IgD-negative memory B cell (primary cell): ENCODE measurements at regions not wholly inside any gene's neighbourhood (a gene's known extent, or its start where the extent isn't known, plus 50 kb on each side); places are given as distances from the start of the nearest gene placed in this dataset.

ENCODE experiments used
- H3K27ac Mint-ChIP-seq, 3 donors: one replicate each; pipeline ENCODE4 v1.8.0; 2020 to 2022; ENCODE audit warnings: mild to moderate bottlenecking in 3 of 3, mixed read lengths in 3 of 3, moderate library complexity in 1 of 3
- H3K27me3 Mint-ChIP-seq: one replicate; pipeline ENCODE4 v1.8.0; 2021; ENCODE audit warnings: mixed read lengths
- H3K36me3 Mint-ChIP-seq: one replicate; pipeline ENCODE4 v1.8.0; 2020; ENCODE audit warnings: mild to moderate bottlenecking, mixed read lengths
- H3K4me1 Mint-ChIP-seq, 3 donors: one replicate each; pipeline ENCODE4 v1.8.0; 2020 to 2022; ENCODE audit warnings: mixed read lengths in 3 of 3, mild to moderate bottlenecking in 1 of 3
- H3K4me3 Mint-ChIP-seq, 4 donors: one replicate each; pipeline ENCODE4 v1.8.0; 2020 to 2022; ENCODE audit warnings: mild to moderate bottlenecking in 4 of 4, mixed read lengths in 4 of 4, moderate library complexity in 3 of 4
- H3K9me3 Mint-ChIP-seq, 3 donors: one replicate each; pipeline ENCODE4 v1.8.0; 2020 to 2021; ENCODE audit warnings: mixed read lengths in 3 of 3, mild to moderate bottlenecking in 1 of 3

- peaks cover 0 to 6% (median 2%) of the 10 kb centered on the region in 3 donors for H3K9me3 Mint-ChIP-seq
- H3K27me3 Mint-ChIP-seq, result peaks cover 3% of the 10 kb centered on the region
Measured at GRCh38 chr11:87398931-87399330, 361.2 kb downstream of the TMEM135 start.

GRCh38 chr11:87397011-87397865, 359.5 kb downstream of the TMEM135 start:
- Mint-ChIP-seq H3K9me3 (peaks cover 0 to 6% (median 0%) of the 10 kb centered on the region in 3 donors), H3K4me1 (no peaks in the 10 kb centered on the region), H3K4me3 (no peak overlapping the region), H3K27ac (no peak overlapping the region), H3K27me3 (peaks cover 3% of the 10 kb centered on the region), H3K36me3 (no peaks in the 10 kb centered on the region)

More at GRCh38 chr11:87398931-87399330, 361.2 kb downstream of the TMEM135 start:
- Mint-ChIP-seq H3K4me3 (no peak overlapping the region), H3K27ac (no peak overlapping the region), H3K36me3 (no peaks in the 10 kb centered on the region), H3K4me1 (no peaks in the 10 kb centered on the region)

- peaks cover 0 to 6% (median 0%) of the 10 kb centered on the region in 3 donors for H3K9me3 Mint-ChIP-seq
- peaks cover 3% of the 10 kb centered on the region for H3K27me3 Mint-ChIP-seq
- no peak overlapping the region for H3K27ac Mint-ChIP-seq
- no peaks in the 10 kb centered on the region for H3K36me3 Mint-ChIP-seq
- no peaks in the 10 kb centered on the region for H3K4me1 Mint-ChIP-seq
- H3K4me3 Mint-ChIP-seq, result no peak overlapping the region
Measured at GRCh38 chr11:87394924-87395323, 357.2 kb downstream of the TMEM135 start.

DNA sequence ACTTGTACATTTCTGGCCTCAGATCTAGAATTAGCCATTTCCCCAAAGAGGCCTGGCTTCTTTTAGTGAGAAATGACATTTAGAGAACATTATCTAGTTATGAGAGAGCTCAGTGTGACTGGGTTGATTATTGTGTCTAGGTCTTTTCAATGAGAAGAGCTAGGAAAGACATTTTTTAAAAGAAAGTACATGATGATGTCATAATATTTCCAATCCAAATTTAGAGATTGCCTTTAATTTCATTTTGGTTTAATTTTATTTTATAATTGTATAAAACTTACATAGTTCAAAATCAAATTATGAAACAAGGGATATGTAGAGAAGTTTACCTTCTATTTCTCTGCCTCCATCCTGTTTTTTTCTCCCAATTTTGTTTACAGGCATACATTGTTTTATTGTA, 354.9 kb downstream of the TMEM135 start:
- Mint-ChIP-seq H3K36me3 (peaks cover 5% of the 10 kb centered on the region), H3K9me3 (peaks cover 0 to 6% (median 2%) of the 10 kb centered on the region in 3 donors)

GRCh38 chr11:87391496-87391895, 353.8 kb downstream of the TMEM135 start:
- Mint-ChIP-seq H3K27ac (no peak overlapping the region), H3K4me3 (no peak overlapping the region), H3K36me3 (peaks cover 5% of the 10 kb centered on the region), H3K4me1 (no peaks in the 10 kb centered on the region), H3K27me3 (peaks cover 2% of the 10 kb centered on the region), H3K9me3 (peaks cover 0 to 6% (median 2%) of the 10 kb centered on the region in 3 donors)

More for the DNA sequence above, 354.9 kb downstream of the TMEM135 start:
- Mint-ChIP-seq H3K4me1 (no peaks in the 10 kb centered on the region), H3K4me3 (no peak overlapping the region), H3K27me3 (peaks cover 3% of the 10 kb centered on the region), H3K27ac (no peak overlapping the region)

GRCh38 chr11:87384078-87384729, 346.5 kb downstream of the TMEM135 start:
- no peak overlapping the region for H3K4me3 Mint-ChIP-seq
- H3K27me3 Mint-ChIP-seq, result no peaks in the 10 kb centered on the region
- peaks cover 5% of the 10 kb centered on the region for H3K36me3 Mint-ChIP-seq
- no peak overlapping the region for H3K27ac Mint-ChIP-seq
- H3K9me3 Mint-ChIP-seq, result peaks cover 2 to 7% (median 3%) of the 10 kb centered on the region in 3 donors
- no peaks in the 10 kb centered on the region for H3K4me1 Mint-ChIP-seq

DNA sequence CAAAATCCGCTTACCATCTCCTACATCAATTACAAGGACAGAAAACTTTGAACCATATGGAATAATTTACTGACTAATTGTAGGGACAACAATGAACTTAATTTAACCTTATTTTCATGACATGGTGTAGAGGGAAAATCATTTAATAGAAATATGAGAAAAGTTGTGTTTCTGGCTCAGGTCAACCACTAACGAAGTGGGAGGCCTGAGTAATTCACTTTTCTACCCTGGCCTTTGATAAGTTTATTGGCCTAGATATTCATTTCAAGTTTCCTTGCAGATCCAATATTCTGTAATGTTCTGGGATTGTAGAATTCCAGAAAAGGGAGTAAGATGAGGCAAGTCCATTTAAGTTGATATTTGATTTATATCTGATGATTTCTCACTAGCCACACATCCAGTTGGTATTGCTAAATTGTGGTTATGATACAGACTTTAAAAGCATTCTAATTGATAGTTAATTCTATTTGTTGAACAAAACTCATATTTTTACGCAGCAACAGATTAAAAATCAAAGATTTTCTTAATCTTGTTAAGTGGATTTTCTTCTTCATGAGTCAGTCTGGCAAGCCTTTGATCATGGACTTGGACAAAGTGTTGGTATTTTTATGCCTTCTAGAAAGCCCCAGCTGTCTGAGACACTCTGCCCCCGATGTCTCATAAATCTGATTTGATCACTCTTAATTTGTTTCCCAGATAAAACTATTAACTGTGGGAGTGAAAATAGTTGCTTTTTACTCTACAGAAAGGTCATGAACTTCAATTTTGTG, 336.5 kb downstream of the TMEM135 start:
- H3K4me3 Mint-ChIP-seq, result no peak overlapping the region
- H3K36me3 Mint-ChIP-seq, result no peaks in the 10 kb centered on the region
- H3K27ac Mint-ChIP-seq, result no peak overlapping the region
- peaks cover 3% of the 10 kb centered on the region for H3K27me3 Mint-ChIP-seq
- H3K9me3 Mint-ChIP-seq, result peaks cover 0 to 2% (median 0%) of the 10 kb centered on the region in 3 donors
- no peaks in the 10 kb centered on the region for H3K4me1 Mint-ChIP-seq
